ENCODE measurements at regions not wholly inside any gene's neighbourhood (a gene's known extent, or its start where the extent isn't known, plus 50 kb on each side); places are given as distances from the start of the nearest gene placed in this dataset.

DNA sequence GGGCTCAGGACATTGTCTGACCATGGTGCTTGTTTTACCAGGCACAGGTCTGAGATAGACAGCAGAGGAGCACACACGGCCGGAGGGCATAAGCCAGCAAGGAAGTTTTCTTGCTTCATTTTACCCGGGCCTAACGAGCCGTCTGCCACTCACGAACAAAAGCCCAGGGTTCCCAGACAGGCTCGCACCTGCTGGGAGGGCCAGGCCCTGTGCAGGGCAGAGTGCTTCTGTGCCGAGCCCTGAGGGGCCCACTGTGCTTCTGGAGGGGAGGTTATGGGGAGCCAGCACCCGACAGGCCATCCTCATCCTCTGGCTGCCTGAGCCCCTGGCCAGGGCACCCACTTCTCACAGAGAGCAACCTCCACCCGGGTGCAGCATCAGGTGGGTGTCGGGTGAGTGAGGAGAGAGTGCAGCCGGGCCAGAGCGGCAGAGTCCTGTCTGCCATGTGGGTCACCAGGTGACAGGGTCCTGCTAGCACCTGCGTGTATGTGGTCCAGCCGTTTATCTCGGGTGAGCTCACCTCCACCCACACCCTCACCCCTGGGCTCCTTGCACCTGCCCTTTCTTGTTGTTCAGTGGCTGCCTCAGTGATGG lies 297.9 kb downstream of the NDUFA10 start:
- no peaks in the 10 kb centered on the region for H3K4me1 ChIP-seq (ENCODE audit: control insufficient read depth in 1 of 2, insufficient read depth in 1 of 2, low read depth in 1 of 2, low read length in 1 of 2)
- TF ChIP-seq, protein P1, sequence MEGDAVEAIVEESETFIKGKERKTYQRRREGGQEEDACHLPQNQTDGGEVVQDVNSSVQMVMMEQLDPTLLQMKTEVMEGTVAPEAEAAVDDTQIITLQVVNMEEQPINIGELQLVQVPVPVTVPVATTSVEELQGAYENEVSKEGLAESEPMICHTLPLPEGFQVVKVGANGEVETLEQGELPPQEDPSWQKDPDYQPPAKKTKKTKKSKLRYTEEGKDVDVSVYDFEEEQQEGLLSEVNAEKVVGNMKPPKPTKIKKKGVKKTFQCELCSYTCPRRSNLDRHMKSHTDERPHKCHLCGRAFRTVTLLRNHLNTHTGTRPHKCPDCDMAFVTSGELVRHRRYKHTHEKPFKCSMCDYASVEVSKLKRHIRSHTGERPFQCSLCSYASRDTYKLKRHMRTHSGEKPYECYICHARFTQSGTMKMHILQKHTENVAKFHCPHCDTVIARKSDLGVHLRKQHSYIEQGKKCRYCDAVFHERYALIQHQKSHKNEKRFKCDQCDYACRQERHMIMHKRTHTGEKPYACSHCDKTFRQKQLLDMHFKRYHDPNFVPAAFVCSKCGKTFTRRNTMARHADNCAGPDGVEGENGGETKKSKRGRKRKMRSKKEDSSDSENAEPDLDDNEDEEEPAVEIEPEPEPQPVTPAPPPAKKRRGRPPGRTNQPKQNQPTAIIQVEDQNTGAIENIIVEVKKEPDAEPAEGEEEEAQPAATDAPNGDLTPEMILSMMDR (IDR thresholded peaks at IDR 0.05) = no peak
- H3K36me3 ChIP-seq = no peaks in the 10 kb centered on the region
- no peaks in the 10 kb centered on the region for H3K9me3 ChIP-seq
- no peak overlapping the region for H3K4me3 ChIP-seq (ENCODE audit: low read depth in 1 of 2, low read length in 1 of 2)
- H3K27ac ChIP-seq = no peak overlapping the region
- H3K27me3 ChIP-seq = no peaks in the 10 kb centered on the region

DNA sequence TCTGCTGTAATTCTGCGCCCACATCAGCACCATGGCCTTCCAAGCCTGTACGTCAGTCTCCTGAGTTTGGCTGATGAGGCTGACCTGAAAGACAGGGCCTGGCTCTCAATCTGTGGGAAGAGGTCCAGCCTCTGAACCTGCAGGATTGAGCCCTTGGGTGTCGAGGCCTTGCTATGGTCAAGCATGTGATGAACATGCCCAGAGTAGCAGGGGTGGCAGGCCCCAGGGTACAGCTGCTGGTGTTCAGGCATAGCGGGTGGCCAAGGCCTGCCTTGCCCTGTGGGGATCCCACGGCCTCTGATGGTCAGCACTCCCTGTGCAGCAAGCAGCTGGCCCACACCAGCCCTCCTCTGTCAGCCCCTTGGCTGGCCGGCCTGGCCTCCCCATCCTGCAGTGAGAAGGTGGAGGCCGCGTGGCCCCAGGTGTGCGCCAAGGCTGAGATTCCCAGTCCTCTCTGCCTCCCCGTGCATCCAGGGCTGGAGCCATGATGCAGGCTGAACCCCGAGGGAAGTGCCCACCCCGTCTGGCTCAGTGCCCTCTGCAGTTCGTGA lies 298.4 kb downstream of the NDUFA10 start:
- Histone ChIP-seq H3K27me3 (no peaks in the 10 kb centered on the region), H3K36me3 (no peaks in the 10 kb centered on the region), H3K4me1 (ENCODE audit: control insufficient read depth in 1 of 2, insufficient read depth in 1 of 2, low read depth in 1 of 2, low read length in 1 of 2) (no peaks in the 10 kb centered on the region), H3K27ac (no peak overlapping the region), H3K4me3 (ENCODE audit: low read depth in 1 of 2, low read length in 1 of 2) (no peak overlapping the region), H3K9me3 (no peaks in the 10 kb centered on the region)
- TF ChIP-seq, protein P1 (IDR thresholded peaks at IDR 0.05) = no peak

- H3K9me3 ChIP-seq = no peaks in the 10 kb centered on the region
- H3K27me3 ChIP-seq = no peaks in the 10 kb centered on the region
- no peak overlapping the region for H3K4me3 ChIP-seq (ENCODE audit: low read depth in 1 of 2, low read length in 1 of 2)
- TF ChIP-seq, protein P1 (IDR thresholded peaks at IDR 0.05) = no peak
- no peak overlapping the region for H3K27ac ChIP-seq
- H3K36me3 ChIP-seq = no peaks in the 10 kb centered on the region
- H3K4me1 ChIP-seq (ENCODE audit: control insufficient read depth in 1 of 2, insufficient read depth in 1 of 2, low read depth in 1 of 2, low read length in 1 of 2) = no peaks in the 10 kb centered on the region
Measured at GRCh38 chr2:239726091-239726591, 299.0 kb downstream of the NDUFA10 start.

- H3K4me1 ChIP-seq (ENCODE audit: control insufficient read depth in 1 of 2, insufficient read depth in 1 of 2, low read depth in 1 of 2, low read length in 1 of 2) = no peaks in the 10 kb centered on the region
- no peak overlapping the region for H3K4me3 ChIP-seq (ENCODE audit: low read depth in 1 of 2, low read length in 1 of 2)
- no peaks in the 10 kb centered on the region for H3K27me3 ChIP-seq
- TF ChIP-seq, protein P1 (IDR thresholded peaks at IDR 0.05) = no peak
- H3K36me3 ChIP-seq = no peaks in the 10 kb centered on the region
- H3K27ac ChIP-seq = no peak overlapping the region
- no peaks in the 10 kb centered on the region for H3K9me3 ChIP-seq
Measured at GRCh38 chr2:239725551-239725890, 299.6 kb downstream of the NDUFA10 start.

- H3K4me3 ChIP-seq (ENCODE audit: low read depth in 1 of 2, low read length in 1 of 2) = no peak overlapping the region
- no peaks in the 10 kb centered on the region for H3K4me1 ChIP-seq (ENCODE audit: control insufficient read depth in 1 of 2, insufficient read depth in 1 of 2, low read depth in 1 of 2, low read length in 1 of 2)
- H3K27me3 ChIP-seq = no peaks in the 10 kb centered on the region
- H3K27ac ChIP-seq = no peak overlapping the region
- H3K9me3 ChIP-seq = no peaks in the 10 kb centered on the region
- TF ChIP-seq, protein P1 (IDR thresholded peaks at IDR 0.05) = no peak
- H3K36me3 ChIP-seq = no peaks in the 10 kb centered on the region
Measured at GRCh38 chr2:239724851-239725550, 300.1 kb downstream of the NDUFA10 start.
